ENCODE measurements at regions not wholly inside any gene's neighbourhood (a gene's known extent, or its start where the extent isn't known, plus 50 kb on each side); places are given as distances from the start of the nearest gene placed in this dataset.

DNA sequence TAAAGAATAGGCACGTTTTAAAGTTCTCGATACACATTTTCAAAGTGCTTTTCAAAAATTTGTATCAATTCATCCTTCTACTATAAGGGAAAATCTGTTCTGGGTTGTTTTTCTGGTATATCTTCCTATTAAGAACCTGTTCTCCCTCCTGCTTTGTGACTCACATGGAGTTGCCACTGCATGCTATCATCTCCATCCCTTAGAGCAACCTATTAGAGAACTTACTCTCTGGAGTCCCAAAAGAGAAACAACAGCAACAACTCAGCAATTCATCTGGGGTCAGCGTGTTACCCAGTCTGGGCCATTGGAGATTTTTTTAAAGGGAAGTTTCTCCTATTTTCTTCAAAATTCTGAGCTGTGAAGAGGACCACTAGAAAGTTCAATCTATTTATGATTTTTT lies 227.4 kb downstream of the HLX start:
- TF ChIP-seq, protein P1, sequence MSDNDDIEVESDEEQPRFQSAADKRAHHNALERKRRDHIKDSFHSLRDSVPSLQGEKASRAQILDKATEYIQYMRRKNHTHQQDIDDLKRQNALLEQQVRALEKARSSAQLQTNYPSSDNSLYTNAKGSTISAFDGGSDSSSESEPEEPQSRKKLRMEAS (IDR thresholded peaks at IDR 0.05; ENCODE audit: insufficient read depth, insufficient read length) = no peak
- TF ChIP-seq GATA2 (IDR thresholded peaks at IDR 0.05; ENCODE audit: insufficient read depth, insufficient read length, low read depth, low read length) = no peak
- TF ChIP-seq POLR2AphosphoS5 (IDR thresholded peaks at IDR 0.05; ENCODE audit: insufficient read depth, low read depth, low read length) = no peak
- POLR2A ChIA-PET = no interaction called here
- Histone ChIP-seq H3K4me1 (ENCODE audit: control insufficient read depth, extremely low read depth, insufficient read depth, low read length) (no peaks in the 10 kb centered on the region), H3K27ac (ENCODE audit: insufficient read depth, low read depth, low read length) (no peak overlapping the region), H2AFZ (ENCODE audit: low read depth, low read length) (no peak overlapping the region), H4K20me1 (replicated peaks; ENCODE audit: control insufficient read depth, extremely low read depth, insufficient read depth, low read length) (no peaks in the 10 kb centered on the region), H3K9ac (replicated peaks; ENCODE audit: extremely low read depth, insufficient read depth, low read length) (no peak overlapping the region), H3K9me1 (replicated peaks; ENCODE audit: control insufficient read depth, extremely low read depth, insufficient read depth, low read length) (no peaks in the 10 kb centered on the region), H3K4me2 (ENCODE audit: insufficient read depth, low read length) (no peak overlapping the region), H3K27me3 (ENCODE audit: control insufficient read depth in 2 of 2, insufficient read depth in 2 of 2, low read length in 2 of 2) (no peaks in the 10 kb centered on the region), H3K9me3 (replicated peaks; ENCODE audit: control insufficient read depth, insufficient read depth, low read length) (no peaks in the 10 kb centered on the region), H3K79me2 (ENCODE audit: control insufficient read depth, insufficient read depth, low read length) (no peaks in the 10 kb centered on the region), H3K36me3 (ENCODE audit: control insufficient read depth in 2 of 2, extremely low read depth in 1 of 2, insufficient read depth in 2 of 2, low read length in 2 of 2) (no peaks in the 10 kb centered on the region), H3K4me3 (replicated peaks in 1 of 3; ENCODE audit: insufficient read depth in 1 of 3, low read depth in 1 of 3, low read length in 3 of 3) (no peak overlapping the region)
- CTCF ChIA-PET = no interaction called here
- intact Hi-C loops (cut with micrococcal nuclease) = no loop called here
- FAIRE-seq = no peak
- BruUV-seq (replicated peaks) = no TSS peak
- dilution Hi-C loops (cut with MboI; ENCODE audit: extremely low pct_ligation_motif_present, low sequenced_read_pairs) = no loop called here
- DNase-seq (ENCODE audit: low read depth, low spot score) = no peak

GRCh38 chr1:221109930-221110329 lies 230.7 kb downstream of the HLX start:
- BruUV-seq (replicated peaks) = no TSS peak
- no peaks in the 10 kb centered on the region for H3K79me2 ChIP-seq (ENCODE audit: control insufficient read depth, insufficient read depth, low read length)
- H3K9me3 ChIP-seq (replicated peaks; ENCODE audit: control insufficient read depth, insufficient read depth, low read length) = no peaks in the 10 kb centered on the region
- H3K27me3 ChIP-seq (ENCODE audit: control insufficient read depth in 2 of 2, insufficient read depth in 2 of 2, low read length in 2 of 2) = no peaks in the 10 kb centered on the region
- no peak for TF ChIP-seq CTCF (IDR thresholded peaks at IDR 0.05; ENCODE audit: extremely low read depth in 1 of 2, insufficient read depth in 1 of 2, low read depth in 1 of 2, low read length in 2 of 2)
- TF ChIP-seq, protein P1 (IDR thresholded peaks at IDR 0.05; ENCODE audit: insufficient read depth, insufficient read length) = no peak
- no peak for TF ChIP-seq GATA2 (IDR thresholded peaks at IDR 0.05; ENCODE audit: insufficient read depth, insufficient read length, low read depth, low read length)
- no peak for TF ChIP-seq EZH2 (IDR thresholded peaks at IDR 0.05; ENCODE audit: borderline replicate concordance, low read depth, low read length, severe bottlenecking)
- no peak for TF ChIP-seq POLR2AphosphoS5 (IDR thresholded peaks at IDR 0.05; ENCODE audit: insufficient read depth, low read depth, low read length)
- no peak for TF ChIP-seq MYC (IDR thresholded peaks at IDR 0.05; ENCODE audit: low read depth, low read length)
- TF ChIP-seq POLR2A (IDR thresholded peaks at IDR 0.05; ENCODE audit: low read depth, low read length) = no peak
- no peak for TF ChIP-seq FOS (IDR thresholded peaks at IDR 0.05; ENCODE audit: borderline replicate concordance, insufficient read depth, low read length)
- TF ChIP-seq JUN (IDR thresholded peaks at IDR 0.05; ENCODE audit: borderline replicate concordance, insufficient read depth, insufficient read length, low read depth) = no peak
- intact Hi-C loops (cut with micrococcal nuclease) (no loop called here), dilution Hi-C loops (cut with MboI; ENCODE audit: extremely low pct_ligation_motif_present, low sequenced_read_pairs) (no loop called here)
- no peaks in the 10 kb centered on the region for H3K4me1 ChIP-seq (ENCODE audit: control insufficient read depth, extremely low read depth, insufficient read depth, low read length)
- H4K20me1 ChIP-seq (replicated peaks; ENCODE audit: control insufficient read depth, extremely low read depth, insufficient read depth, low read length) = no peaks in the 10 kb centered on the region
- H3K36me3 ChIP-seq (ENCODE audit: control insufficient read depth in 2 of 2, extremely low read depth in 1 of 2, insufficient read depth in 2 of 2, low read length in 2 of 2) = no peaks in the 10 kb centered on the region
- DNase-seq (ENCODE audit: low read depth, low spot score) (no peak), FAIRE-seq (no peak)
- ChIA-PET POLR2A (no interaction called here), CTCF (interaction anchor here (0.9 to 1.8 kb wide), 2 partner anchors 12 to 94 kb away, joined by 3 to 6 read pairs; no protein-coding TSS in a partner anchor)
- H3K9ac ChIP-seq (replicated peaks; ENCODE audit: extremely low read depth, insufficient read depth, low read length) = no peak overlapping the region
- no peak overlapping the region for H2AFZ ChIP-seq (ENCODE audit: low read depth, low read length)
- H3K4me2 ChIP-seq (ENCODE audit: insufficient read depth, low read length) = no peak overlapping the region
- no peaks in the 10 kb centered on the region for H3K9me1 ChIP-seq (replicated peaks; ENCODE audit: control insufficient read depth, extremely low read depth, insufficient read depth, low read length)
- no peak overlapping the region for H3K27ac ChIP-seq (ENCODE audit: insufficient read depth, low read depth, low read length)
- no peak overlapping the region for H3K4me3 ChIP-seq (replicated peaks in 1 of 3; ENCODE audit: insufficient read depth in 1 of 3, low read depth in 1 of 3, low read length in 3 of 3)
